ENCODE measurements at regions not wholly inside any gene's neighbourhood (a gene's known extent, or its start where the extent isn't known, plus 50 kb on each side); places are given as distances from the start of the nearest gene placed in this dataset.
A peak's percentile ranks its signal among the peaks of the same experiment; 100 is the strongest.

DNA sequence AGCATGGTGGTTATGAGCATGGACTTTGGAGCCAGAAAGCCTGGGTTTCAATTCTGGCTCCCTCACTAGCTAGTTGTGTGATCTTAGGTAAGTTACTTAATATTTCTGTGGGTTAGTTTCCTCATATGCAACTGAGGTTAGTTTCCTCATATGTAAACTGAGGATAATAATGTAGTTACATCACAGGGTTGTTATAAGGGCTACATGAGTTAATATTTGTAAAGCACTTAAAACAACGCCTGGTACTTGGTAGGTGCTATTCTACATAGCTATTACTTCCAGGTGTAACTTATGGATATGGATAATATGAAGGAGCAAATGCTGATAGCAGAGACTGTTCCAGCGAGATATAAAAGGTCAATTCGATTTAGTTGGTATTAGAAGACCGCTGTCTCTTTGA lies 69.4 kb upstream of the POU5F2 start:
- no peaks in the 10 kb centered on the region for H3K27me3 Mint-ChIP-seq
- H3K4me3 Mint-ChIP-seq: no peak overlapping the region
- ChIA-PET CTCF (interaction anchor here (2.6 kb wide), 1 partner anchor 9 kb away, joined by 7 read pairs; no protein-coding TSS in a partner anchor), POLR2A (no interaction called here)
- no peak for ATAC-seq
- H3K4me1 Mint-ChIP-seq: no peaks in the 10 kb centered on the region
- no peak overlapping the region for H3K27ac Mint-ChIP-seq
- peaks cover 2% of the 10 kb centered on the region for H3K36me3 Mint-ChIP-seq (ENCODE audit: low read depth)
- no peak for DNase-seq
- intact Hi-C loops (cut with DNase I, micrococcal nuclease): no loop called here
- no peaks in the 10 kb centered on the region for H3K9me3 Mint-ChIP-seq (ENCODE audit: low read depth)

- no peak overlapping the region for H3K27ac Mint-ChIP-seq
- peaks cover 2% of the 10 kb centered on the region for H3K36me3 Mint-ChIP-seq (ENCODE audit: low read depth)
- H3K9me3 Mint-ChIP-seq (ENCODE audit: low read depth): no peaks in the 10 kb centered on the region
- intact Hi-C loops (cut with DNase I, micrococcal nuclease): loop anchor here in 1 of 2 experiments (10.0 kb wide), 1 partner anchor 1495 kb away; no protein-coding TSS in a partner anchor
- CTCF ChIA-PET: interaction anchor here (2.6 kb wide), 1 partner anchor 8 kb away, joined by 7 read pairs; no protein-coding TSS in a partner anchor
- no peaks in the 10 kb centered on the region for H3K4me1 Mint-ChIP-seq
- H3K4me3 Mint-ChIP-seq: no peak overlapping the region
- ATAC-seq (no peak), DNase-seq (no peak)
- no peaks in the 10 kb centered on the region for H3K27me3 Mint-ChIP-seq
- POLR2A ChIA-PET: no interaction called here
These were observed 68.0 kb upstream of the POU5F2 start for GRCh38 chr5:93809430-93809829.

GRCh38 chr5:93807846-93808245 lies 66.4 kb upstream of the POU5F2 start:
- Mint-ChIP-seq H3K27me3 (no peaks in the 10 kb centered on the region), H3K36me3 (ENCODE audit: low read depth) (no peaks in the 10 kb centered on the region), H3K27ac (no peak overlapping the region), H3K9me3 (ENCODE audit: low read depth) (no peaks in the 10 kb centered on the region), H3K4me3 (no peak overlapping the region), H3K4me1 (no peaks in the 10 kb centered on the region)
- POLR2A ChIA-PET: no interaction called here
- intact Hi-C loops (cut with DNase I, micrococcal nuclease): loop anchor here in 1 of 2 experiments (10.0 kb wide), 1 partner anchor 1493 kb away; no protein-coding TSS in a partner anchor
- DNase-seq (no peak), ATAC-seq (no peak)
- CTCF ChIA-PET: no interaction called here

GRCh38 chr5:93805616-93806379 lies 64.4 kb upstream of the POU5F2 start:
- Mint-ChIP-seq H3K9me3 (ENCODE audit: low read depth) (no peaks in the 10 kb centered on the region), H3K27me3 (no peaks in the 10 kb centered on the region), H3K4me1 (no peaks in the 10 kb centered on the region), H3K4me3 (no peak overlapping the region), H3K36me3 (ENCODE audit: low read depth) (no peaks in the 10 kb centered on the region), H3K27ac (no peak overlapping the region)
- intact Hi-C loops (cut with DNase I, micrococcal nuclease): loop anchor here in 1 of 2 experiments (10.0 kb wide), 1 partner anchor 1491 kb away; no protein-coding TSS in a partner anchor
- ATAC-seq: no peak
- no peak for DNase-seq
- ChIA-PET POLR2A (no interaction called here), CTCF (interaction anchor here (1.0 to 2.2 kb wide), 3 partner anchors 10 to 199 kb away, joined by 3 to 5 read pairs (median 3); no protein-coding TSS in a partner anchor)

DNA sequence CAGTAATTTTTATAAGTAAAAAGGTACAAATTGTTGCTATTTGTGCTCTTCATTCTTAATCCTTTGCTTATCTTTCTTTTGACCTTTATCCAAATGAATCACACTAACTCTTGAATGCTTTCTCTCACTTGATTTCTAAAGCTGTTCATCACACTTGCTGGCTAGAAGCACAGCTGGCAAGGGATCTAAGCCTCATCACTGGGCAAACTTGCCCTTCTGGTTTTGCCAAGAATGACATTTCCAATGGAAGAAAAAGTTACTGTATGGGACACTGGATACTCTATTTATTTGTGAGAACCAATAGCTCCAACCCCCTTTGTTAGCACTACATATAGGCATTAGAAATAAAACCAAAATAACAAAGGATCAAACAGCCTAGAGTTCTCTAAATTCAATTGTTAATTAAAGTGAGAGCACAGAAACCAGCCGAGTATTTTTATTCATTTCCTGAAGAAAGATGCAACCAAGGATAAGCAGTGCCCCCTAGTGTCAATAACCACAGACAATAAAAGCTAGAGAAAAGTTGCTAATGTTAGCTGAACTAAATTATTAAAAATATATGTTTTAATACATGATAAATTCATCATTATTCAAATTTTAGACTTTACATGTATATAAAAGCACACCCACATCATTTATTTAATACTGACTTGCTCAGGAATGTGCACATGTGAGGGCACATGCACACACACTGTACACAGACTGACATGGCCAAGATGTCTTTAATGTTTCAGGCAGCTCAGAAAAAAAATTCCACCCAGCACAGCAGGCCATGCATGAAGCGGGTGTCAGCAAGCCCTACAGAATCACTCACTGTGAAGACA lies 59.8 kb upstream of the POU5F2 start:
- Mint-ChIP-seq H3K9me3 (ENCODE audit: low read depth) (no peaks in the 10 kb centered on the region), H3K4me1 (no peaks in the 10 kb centered on the region), H3K27me3 (no peaks in the 10 kb centered on the region), H3K4me3 (no peak overlapping the region), H3K27ac (no peak overlapping the region), H3K36me3 (ENCODE audit: low read depth) (no peaks in the 10 kb centered on the region)
- intact Hi-C loops (cut with DNase I, micrococcal nuclease): loop anchor here (1.0 to 10.0 kb wide), 6 partner anchors 116 to 1486 kb away; partner anchors contain the start of gene NR2F1-AS1 (in 2 of the 2)
- CTCF ChIA-PET: interaction anchor here (0.6 to 2.5 kb wide), 23 partner anchors 9 to 247 kb away, joined by 3 to 12 read pairs (median 3); no protein-coding TSS in a partner anchor
- DNase-seq: peak; percentile 11
- POLR2A ChIA-PET: no interaction called here
- ATAC-seq: no peak

- Mint-ChIP-seq H3K27ac (no peak overlapping the region), H3K9me3 (ENCODE audit: low read depth) (no peaks in the 10 kb centered on the region), H3K27me3 (no peaks in the 10 kb centered on the region), H3K4me3 (no peak overlapping the region), H3K4me1 (no peaks in the 10 kb centered on the region), H3K36me3 (ENCODE audit: low read depth) (peaks cover 10% of the 10 kb centered on the region)
- POLR2A ChIA-PET: no interaction called here
- DNase-seq: no peak
- ATAC-seq: no peak
- CTCF ChIA-PET: no interaction called here
- intact Hi-C loops (cut with DNase I, micrococcal nuclease): no loop called here
These were observed 53.6 kb upstream of the POU5F2 start for GRCh38 chr5:93794954-93795353.

- no peaks in the 10 kb centered on the region for H3K27me3 Mint-ChIP-seq
- no peaks in the 10 kb centered on the region for H3K9me3 Mint-ChIP-seq (ENCODE audit: low read depth)
- DNase-seq (no peak), ATAC-seq (no peak)
- POLR2A ChIA-PET: no interaction called here
- CTCF ChIA-PET: interaction anchor here (1.8 kb wide), 1 partner anchor 123 kb away, joined by 6 read pairs; no protein-coding TSS in a partner anchor
- intact Hi-C loops (cut with DNase I, micrococcal nuclease): no loop called here
- no peak overlapping the region for H3K4me3 Mint-ChIP-seq
- H3K36me3 Mint-ChIP-seq (ENCODE audit: low read depth): peaks cover 10% of the 10 kb centered on the region
- H3K4me1 Mint-ChIP-seq: no peaks in the 10 kb centered on the region
- no peak overlapping the region for H3K27ac Mint-ChIP-seq
These were observed 51.9 kb upstream of the POU5F2 start for GRCh38 chr5:93793159-93793781.

- H3K4me3 Mint-ChIP-seq: no peak overlapping the region
- ATAC-seq (no peak), DNase-seq (no peak)
- intact Hi-C loops (cut with DNase I, micrococcal nuclease): no loop called here
- H3K36me3 Mint-ChIP-seq (ENCODE audit: low read depth): peaks cover 10% of the 10 kb centered on the region
- no peaks in the 10 kb centered on the region for H3K4me1 Mint-ChIP-seq
- no peak overlapping the region for H3K27ac Mint-ChIP-seq
- H3K27me3 Mint-ChIP-seq: no peaks in the 10 kb centered on the region
- H3K9me3 Mint-ChIP-seq (ENCODE audit: low read depth): no peaks in the 10 kb centered on the region
- CTCF ChIA-PET: interaction anchor here (0.6 to 1.9 kb wide), 2 partner anchors 9 to 989 kb away, joined by 4 to 10 read pairs; no protein-coding TSS in a partner anchor
- POLR2A ChIA-PET: no interaction called here
These were observed 50.1 kb upstream of the POU5F2 start for GRCh38 chr5:93791518-93791972.

Data from activated CD4-positive, alpha-beta T cell treated with anti-CD3 and anti-CD28 coated beads for 36 hours (primary cell).